Breast epithelium (tissue), 4 donors: ENCODE measurements at regions not wholly inside any gene's neighbourhood (a gene's known extent, or its start where the extent isn't known, plus 50 kb on each side); places are given as distances from the start of the nearest gene placed in this dataset.

Experiments
- DNase-seq, 2 donors: peaks; one replicate each; pipeline ENCODE4 v3.0.0-alpha.2; 2019; ENCODE audit warnings: low spot score in 2 of 2
- H3K27ac ChIP-seq, 2 donors: fragments of 200-600 bp; sonication (generic) in 1 of 2; one replicate each; pipeline ENCODE4 v1.5.1; 2016 to 2019; ENCODE audit warnings: mild to moderate bottlenecking in 1 of 2
- H3K27me3 ChIP-seq, 2 donors: fragments of 200-600 bp; sonication (generic) in 1 of 2; one replicate each; pipeline versions ENCODE4 v1.5.1 to v1.6.0; 2017 to 2019; ENCODE audit warnings: control low read depth in 1 of 2, mild to moderate bottlenecking in 1 of 2
- H3K36me3 ChIP-seq: fragments of 200-600 bp; one replicate; pipeline ENCODE4 v1.5.1; 2019
- H3K4me1 ChIP-seq, 2 donors: fragments of 200-600 bp; sonication (generic); one replicate each; pipeline ENCODE4 v1.5.1; 2016 to 2019; ENCODE audit warnings: control low read depth in 1 of 2
- H3K4me3 ChIP-seq, 3 donors: fragments of 200-600 bp; sonication (generic); 1 replicate in 2 of 3; 2 replicates in 1 of 3; pipeline ENCODE4 v1.5.1; 2016 to 2019; ENCODE audit warnings: mild to moderate bottlenecking in 3 of 3, moderate library complexity in 2 of 3
- H3K9me3 ChIP-seq, 2 donors: fragments of 200-600 bp; sonication (generic) in 1 of 2; one replicate each; pipeline ENCODE4 v1.5.1; 2016 to 2019; ENCODE audit warnings: control low read depth in 1 of 2
- POLR2A ChIP-seq: fragments of 450-650 bp; IDR thresholded peaks from one replicate; pipeline ENCODE4 v1.6.1; 2016; ENCODE audit warnings: antibody characterized with exemption, mild to moderate bottlenecking, moderate library complexity
- POLR2AphosphoS5 ChIP-seq, 3 donors: sonication (generic); formaldehyde crosslinking; IDR thresholded peaks; one replicate each; pipeline ENCODE4 v1.6.1; 2017; ENCODE audit warnings: antibody characterized with exemption in 3 of 3
- intact Hi-C: fragments of 100-400 bp; cut with DNase I; formaldehyde crosslinking; loops from one replicate; pipeline ENCODE4 v1.15.1; 2023; ENCODE audit warnings: low total_unique reads
- TF ChIP-seq, protein P1 (sequence below), 3 donors: fragments of 450-650 bp; IDR thresholded peaks; one replicate each; pipeline ENCODE4 v1.5.1; 2016 to 2017; ENCODE audit warnings: antibody characterized with exemption in 3 of 3, mild to moderate bottlenecking in 3 of 3, moderate library complexity in 3 of 3

DNA sequence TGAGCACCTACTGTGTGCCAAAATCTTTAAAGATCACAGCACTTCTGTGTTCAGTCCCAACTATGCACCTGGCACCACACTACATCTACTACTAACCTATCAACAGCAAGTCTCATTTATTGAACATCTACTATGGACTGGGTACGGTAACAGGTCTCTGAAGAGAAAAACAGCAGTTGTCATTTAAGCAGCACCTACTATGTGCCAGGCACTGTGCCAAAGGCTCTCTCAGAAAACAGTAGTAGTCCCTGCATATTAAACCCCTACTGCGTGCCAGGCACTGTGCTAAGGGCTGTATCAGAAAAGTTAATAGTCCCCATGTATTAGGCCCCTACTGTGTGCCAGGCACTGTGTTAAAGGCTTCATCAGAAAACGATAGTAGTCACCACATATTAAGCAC, 106.2 kb downstream of the PTPRS start:
- intact Hi-C loops = loop anchor here (10.0 kb wide), 1 partner anchor 900 kb away; the partner anchor contains the start of gene ACSBG2
- DNase-seq = no peak
- Histone ChIP-seq H3K27me3 (no peaks in the 10 kb centered on the region), H3K27ac (no peak overlapping the region), H3K9me3 (no peaks in the 10 kb centered on the region), H3K36me3 (no peaks in the 10 kb centered on the region), H3K4me1 (no peaks in the 10 kb centered on the region), H3K4me3 (no peak overlapping the region)
- TF ChIP-seq POLR2A = no peak
- TF ChIP-seq, protein P1, sequence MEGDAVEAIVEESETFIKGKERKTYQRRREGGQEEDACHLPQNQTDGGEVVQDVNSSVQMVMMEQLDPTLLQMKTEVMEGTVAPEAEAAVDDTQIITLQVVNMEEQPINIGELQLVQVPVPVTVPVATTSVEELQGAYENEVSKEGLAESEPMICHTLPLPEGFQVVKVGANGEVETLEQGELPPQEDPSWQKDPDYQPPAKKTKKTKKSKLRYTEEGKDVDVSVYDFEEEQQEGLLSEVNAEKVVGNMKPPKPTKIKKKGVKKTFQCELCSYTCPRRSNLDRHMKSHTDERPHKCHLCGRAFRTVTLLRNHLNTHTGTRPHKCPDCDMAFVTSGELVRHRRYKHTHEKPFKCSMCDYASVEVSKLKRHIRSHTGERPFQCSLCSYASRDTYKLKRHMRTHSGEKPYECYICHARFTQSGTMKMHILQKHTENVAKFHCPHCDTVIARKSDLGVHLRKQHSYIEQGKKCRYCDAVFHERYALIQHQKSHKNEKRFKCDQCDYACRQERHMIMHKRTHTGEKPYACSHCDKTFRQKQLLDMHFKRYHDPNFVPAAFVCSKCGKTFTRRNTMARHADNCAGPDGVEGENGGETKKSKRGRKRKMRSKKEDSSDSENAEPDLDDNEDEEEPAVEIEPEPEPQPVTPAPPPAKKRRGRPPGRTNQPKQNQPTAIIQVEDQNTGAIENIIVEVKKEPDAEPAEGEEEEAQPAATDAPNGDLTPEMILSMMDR (IDR thresholded peaks at IDR 0.05) = no peak
- no peak for TF ChIP-seq POLR2AphosphoS5 (IDR thresholded peaks at IDR 0.05)

DNA sequence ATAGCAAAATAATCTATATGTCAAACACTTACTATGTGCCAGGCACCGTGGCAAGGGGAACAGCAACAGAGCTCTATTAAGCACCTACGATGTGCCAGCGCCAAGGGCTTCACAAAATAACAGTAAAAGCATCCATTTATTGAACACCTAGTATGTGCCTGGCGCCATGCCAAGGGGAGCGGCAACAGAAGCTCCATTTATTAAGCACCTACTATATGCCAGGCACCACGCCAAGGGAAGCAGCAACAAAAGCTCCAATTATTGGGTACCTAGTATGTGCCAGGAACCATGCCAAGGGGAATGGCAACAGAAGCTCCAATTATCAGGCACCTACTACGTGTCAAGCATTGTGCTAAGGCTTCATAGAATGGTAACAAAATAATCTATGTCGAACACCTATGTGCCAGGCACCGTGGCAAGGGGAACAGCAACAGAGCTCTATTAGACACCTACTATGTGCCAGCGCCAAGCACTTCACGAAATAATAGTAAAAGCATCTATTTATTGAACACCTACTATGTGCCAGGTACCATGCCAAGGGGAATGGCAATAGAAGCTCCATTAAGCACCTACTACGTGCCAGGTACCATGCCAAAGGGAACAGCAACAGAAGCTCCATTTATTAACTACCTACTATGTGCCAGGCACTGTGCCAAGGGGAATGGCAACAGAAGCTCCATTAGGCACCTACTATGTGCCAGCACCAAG, 107.7 kb downstream of the PTPRS start:
- Histone ChIP-seq H3K27ac (no peak overlapping the region), H3K27me3 (no peaks in the 10 kb centered on the region), H3K4me3 (no peak overlapping the region), H3K9me3 (no peaks in the 10 kb centered on the region), H3K36me3 (no peaks in the 10 kb centered on the region), H3K4me1 (no peaks in the 10 kb centered on the region)
- DNase-seq = no peak
- intact Hi-C loops = loop anchor here (10.0 kb wide), 1 partner anchor 902 kb away; the partner anchor contains the start of gene ACSBG2
- TF ChIP-seq POLR2AphosphoS5 (IDR thresholded peaks at IDR 0.05) (no peak), POLR2A (no peak)
- TF ChIP-seq, protein P1 (IDR thresholded peaks at IDR 0.05) = no peak

DNA sequence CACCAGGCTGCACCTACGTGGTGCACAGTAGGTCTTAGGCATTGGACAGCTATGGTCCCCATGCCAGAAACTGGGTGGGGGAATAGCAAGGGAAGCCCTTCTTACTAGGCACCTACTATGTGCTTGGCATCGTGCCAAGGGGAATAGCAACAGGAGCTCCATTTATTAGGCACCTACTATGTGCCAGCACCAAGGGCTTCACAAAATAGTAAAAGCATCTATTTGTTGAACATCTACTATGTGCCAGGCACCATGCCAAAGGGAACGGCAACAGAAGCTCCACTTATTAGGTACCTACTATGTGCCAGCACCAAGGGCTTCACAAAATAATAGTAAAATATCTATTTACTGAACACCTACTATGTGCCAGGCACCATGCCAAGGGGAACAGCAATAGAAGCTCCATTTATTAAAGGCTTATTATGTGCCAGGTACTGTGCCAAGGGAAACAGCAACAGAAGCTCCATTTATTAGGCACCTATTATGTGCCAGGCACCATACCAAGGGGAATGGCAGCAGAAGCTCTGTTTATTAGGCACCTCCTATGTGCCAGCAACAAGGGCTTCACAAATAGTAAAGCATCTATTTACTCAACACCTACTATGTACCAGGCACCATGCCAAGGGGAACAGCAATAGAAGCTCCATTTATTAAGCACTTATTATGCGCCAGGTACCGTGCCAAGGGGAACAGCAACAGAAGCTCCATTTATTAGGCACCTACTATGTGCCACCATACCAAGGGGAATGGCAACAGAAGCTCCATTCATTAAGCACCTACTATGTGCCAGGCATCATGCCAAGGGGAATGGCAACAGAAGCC, 108.5 kb downstream of the PTPRS start:
- Histone ChIP-seq H3K27ac (no peak overlapping the region), H3K9me3 (no peaks in the 10 kb centered on the region), H3K4me1 (no peaks in the 10 kb centered on the region), H3K36me3 (no peaks in the 10 kb centered on the region), H3K27me3 (no peaks in the 10 kb centered on the region), H3K4me3 (no peak overlapping the region)
- no peak for DNase-seq
- no peak for TF ChIP-seq POLR2A
- TF ChIP-seq, protein P1 (IDR thresholded peaks at IDR 0.05) = no peak
- no peak for TF ChIP-seq POLR2AphosphoS5 (IDR thresholded peaks at IDR 0.05)
- intact Hi-C loops = loop anchor here (10.0 kb wide), 1 partner anchor 903 kb away; the partner anchor contains the start of gene ACSBG2

DNA sequence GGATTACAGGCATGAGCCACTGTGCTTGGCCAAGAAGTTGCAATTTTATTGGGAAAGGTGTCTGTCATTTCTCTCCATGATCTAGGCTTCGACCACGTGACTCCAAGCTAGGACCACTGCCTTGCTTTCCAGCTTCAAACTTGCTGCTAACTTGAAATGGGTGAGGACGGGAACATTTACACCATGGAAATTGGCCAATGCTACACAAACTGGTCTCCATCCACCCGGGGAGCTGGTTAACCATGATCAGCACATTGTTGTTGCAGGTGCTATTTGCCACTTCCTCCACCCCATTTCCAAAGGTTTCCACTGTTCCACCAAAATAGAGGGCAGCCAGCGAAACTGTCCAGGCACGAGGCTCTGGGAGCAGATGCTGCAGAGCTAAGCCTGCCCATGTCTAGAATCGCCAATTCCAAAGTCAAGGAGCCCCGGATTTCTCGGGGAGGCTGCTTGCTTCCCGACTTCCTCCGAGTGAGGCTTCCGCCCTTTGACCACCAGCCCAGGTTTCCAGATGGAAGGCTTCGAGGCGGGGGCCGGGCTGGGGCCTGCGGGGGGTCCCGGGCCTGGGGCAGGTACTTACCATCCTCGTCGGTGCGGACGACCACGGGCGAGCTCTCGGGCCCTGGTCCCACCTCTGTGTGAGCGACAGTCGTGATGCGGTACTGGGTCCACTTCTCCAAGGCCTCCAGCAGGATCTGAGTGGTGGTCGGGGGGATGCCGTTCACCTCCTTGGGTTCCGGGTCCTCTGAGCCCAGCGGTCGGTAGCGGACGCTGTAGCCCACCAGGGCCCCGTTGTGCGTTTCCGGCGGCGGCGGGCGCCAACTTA, 109.7 kb downstream of the PTPRS start:
- intact Hi-C loops = loop anchor here (10.0 kb wide), 1 partner anchor 904 kb away; the partner anchor contains the start of gene ACSBG2
- H3K27me3 ChIP-seq = no peaks in the 10 kb centered on the region
- no peaks in the 10 kb centered on the region for H3K4me1 ChIP-seq
- H3K36me3 ChIP-seq = no peaks in the 10 kb centered on the region
- H3K4me3 ChIP-seq = no peak overlapping the region
- TF ChIP-seq, protein P1 (IDR thresholded peaks at IDR 0.05) = no peak
- TF ChIP-seq POLR2A (no peak), POLR2AphosphoS5 (IDR thresholded peaks at IDR 0.05) (no peak)
- DNase-seq = no peak
- H3K27ac ChIP-seq = no peak overlapping the region
- H3K9me3 ChIP-seq = no peaks in the 10 kb centered on the region
